ENCODE measurements at regions not wholly inside any gene's neighbourhood (a gene's known extent, or its start where the extent isn't known, plus 50 kb on each side); places are given as distances from the start of the nearest gene placed in this dataset.

- no peak for DNase-seq (ENCODE audit: extremely low read depth in 1 of 2, low read depth in 1 of 2)
Observed at GRCh38 chr3:30290479-30290878, 315.9 kb upstream of the TGFBR2 start.

GRCh38 chr3:30292192-30292893 lies 314.1 kb upstream of the TGFBR2 start:
- no peak for DNase-seq (ENCODE audit: extremely low read depth in 1 of 2, low read depth in 1 of 2)

GRCh38 chr3:30293621-30294240 lies 312.7 kb upstream of the TGFBR2 start:
- no peak for DNase-seq (ENCODE audit: extremely low read depth in 1 of 2, low read depth in 1 of 2)

- DNase-seq (ENCODE audit: extremely low read depth in 1 of 2, low read depth in 1 of 2): no peak
Observed at GRCh38 chr3:30294241-30294667, 312.1 kb upstream of the TGFBR2 start.

GRCh38 chr3:30297112-30297511 lies 309.3 kb upstream of the TGFBR2 start:
- DNase-seq (ENCODE audit: extremely low read depth in 1 of 2, low read depth in 1 of 2): no peak

GRCh38 chr3:30299674-30300385 lies 306.6 kb upstream of the TGFBR2 start:
- DNase-seq (ENCODE audit: extremely low read depth in 1 of 2, low read depth in 1 of 2): no peak

- DNase-seq (ENCODE audit: extremely low read depth in 1 of 2, low read depth in 1 of 2): no peak
Observed at GRCh38 chr3:30300809-30301208, 305.6 kb upstream of the TGFBR2 start.

- DNase-seq (ENCODE audit: extremely low read depth in 1 of 2, low read depth in 1 of 2): no peak
Observed at GRCh38 chr3:30302027-30302426, 304.4 kb upstream of the TGFBR2 start.

GRCh38 chr3:30303770-30304169 lies 302.6 kb upstream of the TGFBR2 start:
- DNase-seq (ENCODE audit: extremely low read depth in 1 of 2, low read depth in 1 of 2): no peak

- DNase-seq (ENCODE audit: extremely low read depth in 1 of 2, low read depth in 1 of 2): no peak
Observed at GRCh38 chr3:30305021-30305420, 301.4 kb upstream of the TGFBR2 start.

- no peak for DNase-seq (ENCODE audit: extremely low read depth in 1 of 2, low read depth in 1 of 2)
Observed at GRCh38 chr3:30306896-30307295, 299.5 kb upstream of the TGFBR2 start.

GRCh38 chr3:30307372-30307950 lies 298.9 kb upstream of the TGFBR2 start:
- DNase-seq (ENCODE audit: extremely low read depth in 1 of 2, low read depth in 1 of 2): no peak

GRCh38 chr3:30308131-30308530 lies 298.3 kb upstream of the TGFBR2 start:
- no peak for DNase-seq (ENCODE audit: extremely low read depth in 1 of 2, low read depth in 1 of 2)

GRCh38 chr3:30309961-30310954 lies 296.1 kb upstream of the TGFBR2 start:
- DNase-seq (ENCODE audit: extremely low read depth in 1 of 2, low read depth in 1 of 2): no peak

GRCh38 chr3:30311781-30312180 lies 294.6 kb upstream of the TGFBR2 start:
- no peak for DNase-seq (ENCODE audit: extremely low read depth in 1 of 2, low read depth in 1 of 2)

GRCh38 chr3:30313840-30314239 lies 292.6 kb upstream of the TGFBR2 start:
- DNase-seq (ENCODE audit: extremely low read depth in 1 of 2, low read depth in 1 of 2): no peak

- no peak for DNase-seq (ENCODE audit: extremely low read depth in 1 of 2, low read depth in 1 of 2)
Observed at GRCh38 chr3:30314757-30315325, 291.6 kb upstream of the TGFBR2 start.

- no peak for DNase-seq (ENCODE audit: extremely low read depth in 1 of 2, low read depth in 1 of 2)
Observed at GRCh38 chr3:30315447-30315846, 291.0 kb upstream of the TGFBR2 start.

GRCh38 chr3:30317561-30317960 lies 288.8 kb upstream of the TGFBR2 start:
- no peak for DNase-seq (ENCODE audit: extremely low read depth in 1 of 2, low read depth in 1 of 2)

GRCh38 chr3:30318110-30318509 lies 288.3 kb upstream of the TGFBR2 start:
- DNase-seq (ENCODE audit: extremely low read depth in 1 of 2, low read depth in 1 of 2): no peak

All from stimulated activated CD8-positive, alpha-beta memory T cell treated with anti-CD3 and anti-CD28 coated beads, Interleukin-7, amount 100 ng/mL, for 48 hours (primary cell).